ENCODE measurements at regions not wholly inside any gene's neighbourhood (a gene's known extent, or its start where the extent isn't known, plus 50 kb on each side); places are given as distances from the start of the nearest gene placed in this dataset.

- Histone ChIP-seq H3K27me3 (no peaks in the 10 kb centered on the region), H3K9me3 (no peaks in the 10 kb centered on the region), H3K36me3 (no peaks in the 10 kb centered on the region), H3K4me3 (no peak overlapping the region), H3K27ac (no peak overlapping the region), H3K4me1 (peaks cover 0 to 21% (median 0%) of the 10 kb centered on the region in 4 donors)
- TF ChIP-seq POLR2A (IDR thresholded peaks at IDR 0.05) (no peak), CTCF (IDR thresholded peaks at IDR 0.05) (no peak), EP300 (IDR thresholded peaks at IDR 0.05) (no peak)
- WGBS, 2 donors, result 65 to 71% methylated on average over 5 of the region's 5 CpGs
- DNase-seq (ENCODE audit: low spot score in 2 of 2), result no peak
These were observed 599.1 kb downstream of the QKI start for GRCh38 chr6:164013480-164014208.

- Histone ChIP-seq H3K4me1 (peaks cover 0 to 18% (median 0%) of the 10 kb centered on the region in 4 donors), H3K4me3 (no peak overlapping the region), H3K27me3 (no peaks in the 10 kb centered on the region), H3K9me3 (no peaks in the 10 kb centered on the region), H3K27ac (no peak overlapping the region), H3K36me3 (no peaks in the 10 kb centered on the region)
- no peak for DNase-seq (ENCODE audit: low spot score in 2 of 2)
- no peak for TF ChIP-seq POLR2A (IDR thresholded peaks at IDR 0.05)
- TF ChIP-seq CTCF (IDR thresholded peaks at IDR 0.05), result no peak
- no peak for TF ChIP-seq EP300 (IDR thresholded peaks at IDR 0.05)
- WGBS, 2 donors, result 62 to 65% methylated on average over 2 of the region's 2 CpGs
These were observed 596.8 kb downstream of the QKI start for GRCh38 chr6:164011321-164011720.

GRCh38 chr6:164010441-164011103, 596.1 kb downstream of the QKI start:
- Histone ChIP-seq H3K27me3 (no peaks in the 10 kb centered on the region), H3K4me1 (peaks cover 0 to 18% (median 0%) of the 10 kb centered on the region in 4 donors), H3K4me3 (no peak overlapping the region), H3K36me3 (no peaks in the 10 kb centered on the region), H3K27ac (peak overlapping the region in 2 of 4 donors; percentile 52 to 61), H3K9me3 (no peaks in the 10 kb centered on the region)
- TF ChIP-seq CTCF (IDR thresholded peaks at IDR 0.05), result no peak
- TF ChIP-seq POLR2A (IDR thresholded peaks at IDR 0.05), result no peak
- no peak for TF ChIP-seq EP300 (IDR thresholded peaks at IDR 0.05)
- whole genome bisulfite sequencing, 2 donors, result 36 to 37% methylated on average over 6 of the region's 6 CpGs
- DNase-seq (ENCODE audit: low spot score in 2 of 2), result no peak

- peaks cover 0 to 18% (median 0%) of the 10 kb centered on the region in 4 donors for H3K4me1 ChIP-seq
- H3K27me3 ChIP-seq, result no peaks in the 10 kb centered on the region
- TF ChIP-seq EP300 (IDR thresholded peaks at IDR 0.05) (no peak), CTCF (IDR thresholded peaks at IDR 0.05) (no peak), POLR2A (IDR thresholded peaks at IDR 0.05) (no peak)
- 80 to 81% methylated on average over 4 of the region's 4 CpGs for WGBS, 2 donors
- no peaks in the 10 kb centered on the region for H3K36me3 ChIP-seq
- no peak for DNase-seq (ENCODE audit: low spot score in 2 of 2)
- H3K9me3 ChIP-seq, result no peaks in the 10 kb centered on the region
- H3K4me3 ChIP-seq, result no peak overlapping the region
- H3K27ac ChIP-seq, result no peak overlapping the region
These were observed 594.4 kb downstream of the QKI start for GRCh38 chr6:164008902-164009301.

- DNase-seq (ENCODE audit: low spot score in 2 of 2), result no peak
- Histone ChIP-seq H3K27me3 (no peaks in the 10 kb centered on the region), H3K9me3 (no peaks in the 10 kb centered on the region), H3K36me3 (no peaks in the 10 kb centered on the region), H3K4me3 (no peak overlapping the region), H3K27ac (no peak overlapping the region), H3K4me1 (peaks cover 0 to 18% (median 0%) of the 10 kb centered on the region in 4 donors)
- WGBS, 2 donors, result 90 to 91% methylated on average over 7 of the region's 7 CpGs
- TF ChIP-seq CTCF (IDR thresholded peaks at IDR 0.05), result no peak
- TF ChIP-seq EP300 (IDR thresholded peaks at IDR 0.05), result no peak
- no peak for TF ChIP-seq POLR2A (IDR thresholded peaks at IDR 0.05)
These were observed 593.4 kb downstream of the QKI start for GRCh38 chr6:164007881-164008280.

Data from tibial nerve (tissue), 4 donors.